GM12878 (cell line): ENCODE measurements at regions not wholly inside any gene's neighbourhood (a gene's known extent, or its start where the extent isn't known, plus 50 kb on each side); places are given as distances from the start of the nearest gene placed in this dataset.

Experiments
- ATAC-seq: fragments of 200-7000 bp; cut with Tn5 transposase; 3 replicates; pipeline ENCODE4 v1.9.1; 2020; ENCODE audit warnings: mild to moderate bottlenecking, moderate library complexity
- BruUV-seq: library from RNA; stranded (reverse); fragments of 400-500 nt; replicated peaks from 2 replicates; lab custom pipeline; 2021; lab: Mats Ljungman, UMichigan
- CTCF ChIA-PET: fragments of 300-600 bp; sonication (Branson Sonifier 250); formaldehyde crosslinking; extraction: SDS; loops from one replicate; lab custom pipeline; 2021; ENCODE audit warnings: inconsistent platforms; lab: Yijun Ruan, JAX
- POLR2A ChIA-PET: fragments of 350-600 bp; formaldehyde crosslinking; extraction: SDS; loops from one replicate; lab custom pipeline; 2021; ENCODE audit warnings: inconsistent platforms; lab: Charles Lee
- RAD21 ChIA-PET: fragments of 300-600 bp; sonication (Branson Sonifier 250); formaldehyde crosslinking; loops from one replicate; lab custom pipeline; 2023; ENCODE audit warnings: antibody characterized with exemption; ENCODE audit not compliant: unreplicated experiment; lab: Charles Lee
- SMC1A ChIA-PET: fragments of 300-600 bp; sonication (Branson Sonifier 250); formaldehyde crosslinking; loops from one replicate; lab custom pipeline; 2023; ENCODE audit not compliant: unreplicated experiment, uncharacterized antibody; lab: Charles Lee
- DNase-seq: peaks from one replicate; pipeline ENCODE4 v3.0.0-alpha.2; 2011; ENCODE audit warnings: low read depth, low spot score
- FAIRE-seq: peaks from 3 replicates; lab custom pipeline; 2011; peaks lifted over from hg19 to GRCh38; lab: Jason Lieb, UNC
- H2AFZ ChIP-seq: 2 replicates; pipeline ENCODE4 v1.6.0; 2011; ENCODE audit warnings: low read depth, low read length, control low read depth; ENCODE audit not compliant: control insufficient read depth
- H3K27ac ChIP-seq: 2 replicates; pipeline ENCODE4 v1.5.1; 2011; ENCODE audit warnings: control low read depth; ENCODE audit not compliant: control insufficient read depth, insufficient read depth
- H3K27me3 ChIP-seq, 2 experiments: replicated peaks in 1 of 2; 2 replicates each; pipeline versions ENCODE4 v1.6.0 to v1.6.1; 2011; ENCODE audit warnings: low read length in 1 of 2; ENCODE audit not compliant: control insufficient read depth in 2 of 2, insufficient read depth in 2 of 2
- H3K36me3 ChIP-seq, 2 experiments: 2 replicates each; pipeline ENCODE4 v1.5.1; 2011; ENCODE audit warnings: low read length in 1 of 2; ENCODE audit not compliant: control insufficient read depth in 2 of 2, insufficient read depth in 2 of 2
- H3K4me1 ChIP-seq: 2 replicates; pipeline ENCODE4 v1.6.1; 2011; ENCODE audit warnings: mild to moderate bottlenecking, low read length, moderate library complexity, mixed read lengths; ENCODE audit not compliant: control insufficient read depth, insufficient read depth
- H3K4me2 ChIP-seq: 2 replicates; pipeline ENCODE4 v1.6.0; 2011; ENCODE audit warnings: control low read depth; ENCODE audit not compliant: control insufficient read depth, insufficient read depth
- H3K4me3 ChIP-seq: fragments of 200-600 bp; sonication (generic); 2 replicates; pipeline ENCODE4 v1.5.1; 2016
- H3K79me2 ChIP-seq: 2 replicates; pipeline ENCODE4 v1.6.0; 2011; ENCODE audit warnings: low read length; ENCODE audit not compliant: control insufficient read depth, insufficient read depth
- H3K9ac ChIP-seq: 2 replicates; pipeline ENCODE4 v1.8.0; 2011; ENCODE audit warnings: low read length, control low read depth, mixed read lengths; ENCODE audit not compliant: control insufficient read depth, insufficient read depth
- H3K9me3 ChIP-seq: replicated peaks from 3 replicates; pipeline ENCODE4 v1.5.1; 2011; ENCODE audit warnings: mild to moderate bottlenecking, low read length; ENCODE audit not compliant: control insufficient read depth, insufficient read depth
- H4K20me1 ChIP-seq: 2 replicates; pipeline ENCODE4 v1.6.0; 2011; ENCODE audit not compliant: control insufficient read depth, insufficient read depth
- EGR1 ChIP-seq, 2 experiments: IDR thresholded peaks; 1 replicate in 1 of 2; 2 replicates in 1 of 2; pipeline ENCODE4 v1.6.1; 2011 to 2012; ENCODE audit warnings: low read depth in 2 of 2, low read length in 2 of 2, borderline replicate concordance in 1 of 2, mild to moderate bottlenecking in 1 of 2, moderate library complexity in 1 of 2
- EZH2 ChIP-seq: IDR thresholded peaks from 2 replicates; pipeline ENCODE4 v1.6.1; 2012; ENCODE audit warnings: low read depth, mild to moderate bottlenecking, control low read depth, inconsistent platforms, low read length, borderline replicate concordance; ENCODE audit not compliant: control insufficient read depth
- HSF1 ChIP-seq: fragments of 150-350 bp; IDR thresholded peaks from 2 replicates; pipeline ENCODE4 v1.6.1; 2014; ENCODE audit warnings: mild to moderate bottlenecking, low read depth, low read length
- NR2C2 ChIP-seq: IDR thresholded peaks from 2 replicates; pipeline ENCODE4 v1.6.1; 2011; ENCODE audit warnings: borderline replicate concordance, low read depth; ENCODE audit not compliant: control insufficient read depth, insufficient read length
- PAX5 ChIP-seq: IDR thresholded peaks from 2 replicates; pipeline ENCODE4 v1.6.1; 2011; ENCODE audit warnings: low read depth, low read length, borderline replicate concordance
- PRDM15 ChIP-seq: fragments of 450-650 bp; formaldehyde crosslinking; IDR thresholded peaks from 2 replicates; pipeline ENCODE4 v1.4.0; 2020; ENCODE audit warnings: mild to moderate bottlenecking, moderate library complexity
- RAD21 ChIP-seq: IDR thresholded peaks from 2 replicates; pipeline ENCODE4 v1.6.1; 2011; ENCODE audit warnings: mild to moderate bottlenecking, low read depth, low read length, moderate library complexity; ENCODE audit not compliant: insufficient read depth
- SPI1 ChIP-seq: IDR thresholded peaks from 2 replicates; pipeline ENCODE4 v1.6.1; 2011; ENCODE audit warnings: low read depth, mild to moderate bottlenecking, low read length, moderate library complexity, borderline replicate concordance; ENCODE audit not compliant: insufficient read depth
- TCF7 ChIP-seq: IDR thresholded peaks from 2 replicates; pipeline ENCODE4 v1.6.1; 2014; ENCODE audit warnings: antibody characterized with exemption, borderline replicate concordance
- YBX1 ChIP-seq: fragments of 450-650 bp; IDR thresholded peaks from 2 replicates; pipeline ENCODE4 v1.6.1; 2016; ENCODE audit warnings: antibody characterized with exemption
- ZBTB11 ChIP-seq: fragments of 450-650 bp; formaldehyde crosslinking; IDR thresholded peaks from 2 replicates; pipeline ENCODE4 v1.5.0; 2022; ENCODE audit warnings: mild to moderate bottlenecking, missing genetic modification characterization
- ZNF24 ChIP-seq: fragments of 450-650 bp; IDR thresholded peaks from 2 replicates; pipeline ENCODE4 v1.6.1; 2017; ENCODE audit warnings: antibody characterized with exemption, mild to moderate bottlenecking
- in situ Hi-C: fragments of 300-500 bp; cut with MboI; formaldehyde crosslinking; loops from 9 replicates; pipeline ENCODE4 v1.14.3; 2018; ENCODE audit warnings: mixed read lengths
- intact Hi-C: fragments of 100-400 bp; cut with micrococcal nuclease; formaldehyde crosslinking; loops from one replicate; pipeline ENCODE4 v1.14.2; 2022; ENCODE audit not compliant: unreplicated experiment

GRCh38 chr15:48052946-48053345 is 67.8 kb upstream of the SLC24A5 start (continued):
- TF ChIP-seq ZBTB11 (CRISPR knock-in tag), result no peak
- no peak for TF ChIP-seq YBX1
- TF ChIP-seq PAX5, result no peak
- TF ChIP-seq RAD21, result no peak

GRCh38 chr15:48058371-48058770 is 62.4 kb upstream of the SLC24A5 start:
- ChIA-PET RAD21 (no interaction called here), CTCF (no interaction called here), POLR2A (no interaction called here), SMC1A (no interaction called here)
- intact Hi-C loops, result no loop called here
- Histone ChIP-seq H4K20me1 (no peaks in the 10 kb centered on the region), H3K4me3 (no peak overlapping the region), H3K36me3 (no peaks in the 10 kb centered on the region), H3K9me3 (no peaks in the 10 kb centered on the region), H2AFZ (no peak overlapping the region), H3K27ac (no peak overlapping the region), H3K79me2 (no peaks in the 10 kb centered on the region), H3K9ac (no peak overlapping the region), H3K4me2 (no peak overlapping the region), H3K27me3 (no peaks in the 10 kb centered on the region), H3K4me1 (no peaks in the 10 kb centered on the region)
- DNase-seq (no peak), ATAC-seq (no peak), FAIRE-seq (no peak)
- in situ Hi-C loops, result no loop called here
- no TSS peak for BruUV-seq
- no peak for TF ChIP-seq NR2C2
- no peak for TF ChIP-seq EGR1 (IDR thresholded peaks at IDR 0.05; ENCODE audit: borderline replicate concordance in 1 of 2, low read depth in 2 of 2, low read length in 2 of 2)
- TF ChIP-seq ZNF24, result no peak
- TF ChIP-seq SPI1, result peak; percentile 64; the same call in 1 of the 2 replicates
- TF ChIP-seq PRDM15 (CRISPR knock-in tag), result no peak
- no peak for TF ChIP-seq HSF1
- no peak for TF ChIP-seq EZH2
- no peak for TF ChIP-seq TCF7
